Right cardiac atrium (tissue), 5 donors: ENCODE measurements at regions not wholly inside any gene's neighbourhood (a gene's known extent, or its start where the extent isn't known, plus 50 kb on each side); places are given as distances from the start of the nearest gene placed in this dataset.

Source experiments
- ATAC-seq, 2 donors: fragments of 200-7000 bp; cut with Tn5 transposase; one replicate each; pipeline versions ENCODE4 v1.8.0 to v1.9.1; 2020; ENCODE audit warnings: moderate library complexity in 2 of 2, mild to moderate bottlenecking in 1 of 2
- DNase-seq, 3 donors: peaks; one replicate each; pipeline ENCODE4 v3.0.0-alpha.2; 2020
- H3K27ac ChIP-seq: one replicate; pipeline ENCODE4 v1.5.1; 2013; ENCODE audit warnings: mild to moderate bottlenecking, low read length, control low read depth, moderate library complexity
- H3K27me3 ChIP-seq: one replicate; pipeline ENCODE4 v1.6.1; 2013; ENCODE audit not compliant: control insufficient read depth, insufficient read depth
- H3K4me1 ChIP-seq: one replicate; pipeline ENCODE4 v1.6.1; 2013; ENCODE audit warnings: low read length; ENCODE audit not compliant: control insufficient read depth, insufficient read depth
- H3K4me3 ChIP-seq: one replicate; pipeline ENCODE4 v1.5.1; 2013; ENCODE audit warnings: low read length, control low read depth
- H3K9me3 ChIP-seq: one replicate; pipeline ENCODE4 v1.6.1; 2013; ENCODE audit warnings: low read length; ENCODE audit not compliant: control insufficient read depth
- WGBS: extraction: QIAGEN DNeasy Blood & Tissue Kit; methylation state at CpG from one replicate; pipeline ENCODE4 v1.1.7; 2013; 5-methylcytosine and 5-hydroxymethylcytosine counted together
- intact Hi-C, 4 donors: fragments of 100-400 bp; cut with DNase I; formaldehyde crosslinking; loops; one replicate each; pipeline versions ENCODE4 v1.11.0 to v1.14.0; 2022 to 2023
- donor health status: healthy with polysubstance abuse.
- donor health status: DM: no; HTN: yes; CAD: no.
- donor health status: DM: no; HTN: no; CAD: no.
- donor health status: DM: no; HTN: yes; CAD: no; lungs with severe emphysema.
- donor health status: DM: yes; HTN: yes; CAD: no.

- WGBS = 61% methylated on average over 9 of the region's 9 CpGs
- Histone ChIP-seq H3K27me3 (no peaks in the 10 kb centered on the region), H3K4me1 (no peaks in the 10 kb centered on the region), H3K27ac (no peak overlapping the region), H3K9me3 (no peaks in the 10 kb centered on the region), H3K4me3 (no peak overlapping the region)
- no peak for DNase-seq
- no peak for ATAC-seq
- intact Hi-C loops = no loop called here
Measured at GRCh38 chr5:144581044-144581443, 410.4 kb downstream of the KCTD16 start.

- H3K27me3 ChIP-seq = no peaks in the 10 kb centered on the region
- no peaks in the 10 kb centered on the region for H3K9me3 ChIP-seq
- H3K27ac ChIP-seq = no peak overlapping the region
- DNase-seq = no peak
- no peaks in the 10 kb centered on the region for H3K4me1 ChIP-seq
- WGBS = 72% methylated on average over 3 of the region's 3 CpGs
- no peak overlapping the region for H3K4me3 ChIP-seq
- ATAC-seq = no peak
- intact Hi-C loops = no loop called here
Measured at GRCh38 chr5:144577676-144578075, 407.0 kb downstream of the KCTD16 start.

GRCh38 chr5:144575736-144576135 is 405.1 kb downstream of the KCTD16 start:
- no peaks in the 10 kb centered on the region for H3K4me1 ChIP-seq
- no peak for ATAC-seq
- H3K4me3 ChIP-seq = no peak overlapping the region
- H3K9me3 ChIP-seq = no peaks in the 10 kb centered on the region
- H3K27ac ChIP-seq = no peak overlapping the region
- WGBS = 71% methylated on average over 1 of the region's 1 CpG
- DNase-seq = no peak
- intact Hi-C loops = no loop called here
- H3K27me3 ChIP-seq = no peaks in the 10 kb centered on the region

- DNase-seq (no peak), ATAC-seq (no peak)
- Histone ChIP-seq H3K27me3 (no peaks in the 10 kb centered on the region), H3K4me3 (no peak overlapping the region), H3K9me3 (peaks cover 3% of the 10 kb centered on the region), H3K27ac (no peak overlapping the region), H3K4me1 (no peaks in the 10 kb centered on the region)
- 53% methylated on average over 2 of the region's 2 CpGs for WGBS
- intact Hi-C loops = no loop called here
Measured at GRCh38 chr5:144567421-144567780, 396.7 kb downstream of the KCTD16 start.

- no peak overlapping the region for H3K4me3 ChIP-seq
- H3K27me3 ChIP-seq = no peaks in the 10 kb centered on the region
- H3K9me3 ChIP-seq = peaks cover 3% of the 10 kb centered on the region
- no peaks in the 10 kb centered on the region for H3K4me1 ChIP-seq
- WGBS = 77% methylated on average over 3 of the region's 3 CpGs
- ATAC-seq (no peak), DNase-seq (no peak)
- intact Hi-C loops = no loop called here
- no peak overlapping the region for H3K27ac ChIP-seq
Measured at GRCh38 chr5:144566747-144567420, 396.2 kb downstream of the KCTD16 start.

- ATAC-seq (no peak), DNase-seq (peak in 1 of 3 donors; percentile 14)
- intact Hi-C loops = no loop called here
- no peaks in the 10 kb centered on the region for H3K4me1 ChIP-seq
- no peaks in the 10 kb centered on the region for H3K9me3 ChIP-seq
- 25% methylated on average over 3 of the region's 3 CpGs for WGBS
- no peak overlapping the region for H3K4me3 ChIP-seq
- H3K27ac ChIP-seq = no peak overlapping the region
- H3K27me3 ChIP-seq = no peaks in the 10 kb centered on the region
Measured at GRCh38 chr5:144549580-144549979, 378.9 kb downstream of the KCTD16 start.

DNA sequence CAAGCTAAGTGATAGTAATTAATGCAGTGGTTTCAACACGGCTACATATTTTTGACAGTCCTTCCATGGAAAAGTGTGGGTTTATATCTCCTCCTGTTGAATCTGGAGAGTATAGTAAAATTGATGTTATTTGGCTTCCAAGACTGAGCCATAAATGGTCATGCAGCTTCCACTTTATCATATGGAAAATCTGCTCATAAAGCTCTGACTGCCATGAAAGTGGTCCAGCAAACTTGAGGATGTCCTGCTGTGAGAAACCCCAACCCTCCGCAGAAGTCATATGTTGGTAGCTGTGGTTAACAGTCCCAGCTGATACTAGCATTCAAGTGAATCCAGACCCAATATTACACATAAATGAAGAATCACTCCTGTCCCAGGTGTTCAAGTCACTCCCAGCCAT is 378.3 kb downstream of the KCTD16 start:
- ATAC-seq = no peak
- intact Hi-C loops = no loop called here
- Histone ChIP-seq H3K27ac (no peak overlapping the region), H3K4me3 (no peak overlapping the region), H3K9me3 (no peaks in the 10 kb centered on the region), H3K4me1 (no peaks in the 10 kb centered on the region), H3K27me3 (no peaks in the 10 kb centered on the region)
- no peak for DNase-seq
- 72% methylated on average over 2 of the region's 2 CpGs for WGBS

DNA sequence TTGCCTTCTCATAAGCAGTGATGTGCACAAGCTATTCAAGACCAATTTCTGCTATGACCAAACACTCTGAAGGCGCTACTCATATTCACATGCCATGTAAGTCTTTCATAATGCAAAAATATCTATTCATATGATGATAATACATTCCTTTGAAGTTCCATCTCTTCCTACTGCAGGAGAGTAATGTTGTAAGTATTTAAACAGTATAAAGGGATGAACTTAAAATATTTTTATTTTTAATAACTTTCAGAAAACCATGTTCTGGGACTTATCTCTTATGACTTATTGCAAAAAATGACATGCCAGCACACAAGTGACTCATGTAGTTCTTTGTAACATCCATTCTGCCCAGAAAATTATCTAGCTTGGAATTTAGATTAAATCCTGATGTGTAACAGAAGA is 376.4 kb downstream of the KCTD16 start:
- 80% methylated on average over 1 of the region's 1 CpG for WGBS
- Histone ChIP-seq H3K4me1 (no peaks in the 10 kb centered on the region), H3K27me3 (no peaks in the 10 kb centered on the region), H3K4me3 (no peak overlapping the region), H3K9me3 (no peaks in the 10 kb centered on the region), H3K27ac (no peak overlapping the region)
- ATAC-seq (no peak), DNase-seq (no peak)
- intact Hi-C loops = no loop called here

- Histone ChIP-seq H3K4me1 (no peaks in the 10 kb centered on the region), H3K27ac (no peak overlapping the region), H3K9me3 (no peaks in the 10 kb centered on the region), H3K4me3 (no peak overlapping the region), H3K27me3 (no peaks in the 10 kb centered on the region)
- WGBS = 74% methylated on average over 3 of the region's 3 CpGs
- ATAC-seq = no peak
- no peak for DNase-seq
- intact Hi-C loops = no loop called here
Measured at GRCh38 chr5:144538845-144539244, 368.2 kb downstream of the KCTD16 start.
